ENCODE measurements at regions not wholly inside any gene's neighbourhood (a gene's known extent, or its start where the extent isn't known, plus 50 kb on each side); places are given as distances from the start of the nearest gene placed in this dataset.

DNA sequence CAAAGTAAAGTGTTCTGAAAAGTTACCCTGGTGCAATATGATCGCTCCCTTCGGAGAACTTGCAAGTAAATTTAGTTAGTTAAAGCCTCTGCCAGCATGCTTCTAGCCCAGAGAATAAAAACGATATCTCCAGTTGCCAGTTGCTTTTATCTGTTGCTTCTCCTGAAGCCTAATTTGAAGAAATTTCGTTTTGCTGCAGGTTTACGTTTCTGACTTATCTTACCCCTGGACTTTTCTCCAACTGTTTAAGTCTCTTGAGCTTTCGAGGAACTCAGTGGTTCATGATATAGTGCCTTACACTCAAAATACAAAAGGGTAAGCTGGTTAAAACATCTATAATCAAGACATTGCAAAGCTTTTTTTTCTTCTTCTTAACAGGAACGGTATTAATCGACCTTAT, 131.1 kb downstream of the FAM161A start:
- no peak for TF ChIP-seq CTCF (IDR thresholded peaks at IDR 0.05)
- TF ChIP-seq ZFX (IDR thresholded peaks at IDR 0.05; ENCODE audit: borderline replicate concordance): no peak
- no peak overlapping the region for H3K27ac ChIP-seq

GRCh38 chr2:61722318-61722717, 131.5 kb downstream of the FAM161A start:
- TF ChIP-seq ZFX (IDR thresholded peaks at IDR 0.05; ENCODE audit: borderline replicate concordance) (no peak), CTCF (IDR thresholded peaks at IDR 0.05) (no peak)
- H3K27ac ChIP-seq: no peak overlapping the region

DNA sequence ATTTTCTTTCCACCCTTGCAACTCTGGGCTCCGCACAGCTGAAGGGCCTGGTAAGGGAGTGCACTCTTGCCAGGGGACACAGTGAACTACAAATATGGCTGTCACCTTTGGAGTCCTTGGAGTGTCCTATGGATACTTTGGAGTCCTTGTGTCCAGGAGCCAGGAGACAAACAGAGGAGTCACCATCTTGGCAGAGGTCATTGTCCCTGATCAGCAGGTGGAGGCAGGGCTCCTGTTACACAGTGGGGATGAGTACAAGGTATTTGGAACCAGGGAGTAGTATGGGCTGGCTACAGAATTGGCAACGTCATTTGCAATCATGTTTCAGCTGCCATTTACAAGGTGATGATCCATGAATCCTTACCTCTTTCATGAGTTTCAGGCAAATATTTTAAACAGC, 132.5 kb downstream of the FAM161A start:
- TF ChIP-seq ZFX (IDR thresholded peaks at IDR 0.05; ENCODE audit: borderline replicate concordance): no peak
- no peak for TF ChIP-seq CTCF (IDR thresholded peaks at IDR 0.05)

GRCh38 chr2:61720911-61721310, 132.9 kb downstream of the FAM161A start:
- H3K27ac ChIP-seq: no peak overlapping the region
- no peak for TF ChIP-seq ZFX (IDR thresholded peaks at IDR 0.05; ENCODE audit: borderline replicate concordance)
- TF ChIP-seq CTCF (IDR thresholded peaks at IDR 0.05): no peak

More for the DNA sequence above, 132.5 kb downstream of the FAM161A start:
- H3K27ac ChIP-seq: no peak overlapping the region

DNA sequence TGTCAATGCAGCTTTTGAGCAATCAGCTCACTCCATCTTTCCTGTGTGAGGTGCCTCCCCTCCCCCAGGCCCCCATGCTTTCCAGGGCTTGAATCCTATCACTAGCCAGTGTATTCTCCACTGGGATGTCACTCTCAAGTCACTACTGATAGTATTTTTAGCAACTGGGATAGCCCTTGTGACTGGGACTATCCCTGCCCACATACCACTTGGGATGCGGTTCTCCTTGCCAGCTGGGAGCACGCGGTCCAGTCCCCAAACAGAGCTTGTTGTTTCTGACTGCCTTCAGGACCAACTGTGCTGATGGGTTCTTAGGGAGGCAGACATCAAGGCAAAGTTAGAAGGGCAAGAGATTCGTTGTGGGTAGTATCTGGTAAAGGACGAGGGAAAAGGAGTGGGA, 134.9 kb downstream of the FAM161A start:
- H3K27ac ChIP-seq: no peak overlapping the region
- TF ChIP-seq ZFX (IDR thresholded peaks at IDR 0.05; ENCODE audit: borderline replicate concordance) (no peak), CTCF (IDR thresholded peaks at IDR 0.05) (no peak)

- TF ChIP-seq ZFX (IDR thresholded peaks at IDR 0.05; ENCODE audit: borderline replicate concordance) (no peak), CTCF (IDR thresholded peaks at IDR 0.05) (no peak)
- H3K27ac ChIP-seq: no peak overlapping the region
These were observed 138.4 kb downstream of the FAM161A start for GRCh38 chr2:61715506-61715905.

DNA sequence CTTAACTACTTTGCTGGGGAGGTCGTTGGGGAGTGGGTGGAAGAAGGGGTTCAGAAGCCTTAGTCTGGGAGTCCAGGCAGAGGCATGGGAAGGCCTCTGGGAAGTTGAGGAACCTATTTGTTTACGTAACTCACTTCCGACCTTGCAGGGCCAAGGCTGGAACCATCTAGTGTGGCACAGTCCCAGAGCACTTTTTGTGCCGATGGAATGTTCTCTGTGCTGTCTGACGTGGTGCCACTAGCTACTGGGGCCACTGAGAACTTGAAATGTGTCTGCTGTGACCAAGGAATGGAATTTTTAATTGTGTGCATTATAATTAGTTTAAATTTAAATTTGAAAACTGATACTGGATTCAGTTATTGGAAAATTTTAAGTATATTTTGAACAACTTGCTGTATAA, 139.7 kb downstream of the FAM161A start:
- H3K27ac ChIP-seq: no peak overlapping the region
- TF ChIP-seq CTCF (IDR thresholded peaks at IDR 0.05): no peak
- no peak for TF ChIP-seq ZFX (IDR thresholded peaks at IDR 0.05; ENCODE audit: borderline replicate concordance)

Measured in 22Rv1 (cell line).